Endometrium (tissue), 2 donors: ENCODE measurements at regions not wholly inside any gene's neighbourhood (a gene's known extent, or its start where the extent isn't known, plus 50 kb on each side); places are given as distances from the start of the nearest gene placed in this dataset.

Experiments used
- FAIRE-seq: peaks from 2 replicates; lab custom pipeline; 2012; peaks lifted over from hg19 to GRCh38; lab: Jason Lieb, UNC
- donor health status: control.
- donor health status: control.

DNA sequence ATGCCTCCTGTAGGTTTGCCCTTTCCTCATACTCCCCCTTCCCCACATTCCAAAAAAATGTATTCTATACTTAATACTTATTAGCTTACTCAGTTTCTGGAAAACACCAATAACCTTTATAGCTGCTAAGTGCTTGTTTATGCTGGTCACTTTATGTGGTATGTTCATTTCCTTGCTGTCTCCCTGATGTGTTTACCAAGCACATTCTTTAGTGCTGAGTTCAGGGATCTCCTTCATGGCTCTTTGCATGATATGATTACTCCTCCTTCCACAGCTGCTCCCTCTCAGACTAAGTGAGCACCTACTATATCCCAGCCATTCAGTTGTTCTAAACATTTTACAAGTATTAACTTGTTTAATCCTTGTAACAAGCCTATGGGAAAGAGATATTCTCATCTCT, 698.3 kb upstream of the FANCL start:
- FAIRE-seq: no peak

- no peak for FAIRE-seq
These were observed 697.9 kb upstream of the FANCL start for GRCh38 chr2:58938988-58939387.

- FAIRE-seq: no peak
These were observed 691.7 kb upstream of the FANCL start for GRCh38 chr2:58932801-58933200.

GRCh38 chr2:58930537-58930936, 689.4 kb upstream of the FANCL start:
- no peak for FAIRE-seq

GRCh38 chr2:58928973-58929372, 687.8 kb upstream of the FANCL start:
- FAIRE-seq: no peak

DNA sequence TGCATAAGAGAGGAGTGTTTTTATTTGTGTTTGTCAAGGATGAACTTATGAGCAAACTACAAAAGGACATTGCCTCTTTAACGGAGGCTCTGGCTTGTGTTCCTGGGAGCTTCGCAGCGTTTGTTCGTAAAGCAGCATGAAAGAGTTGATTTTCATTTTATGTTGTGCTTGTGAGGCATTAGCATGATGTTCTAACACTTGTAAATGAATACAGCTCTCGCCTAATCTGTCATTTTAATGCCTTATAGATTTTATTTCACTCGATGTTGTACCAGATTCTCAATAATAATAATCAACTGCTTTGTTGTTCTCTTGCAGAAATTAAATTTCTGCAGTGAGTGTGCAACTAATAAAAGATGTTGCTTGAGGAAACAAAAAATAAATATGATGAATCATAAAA, 687.3 kb upstream of the FANCL start:
- no peak for FAIRE-seq

GRCh38 chr2:58926112-58926511, 685.0 kb upstream of the FANCL start:
- no peak for FAIRE-seq

GRCh38 chr2:58925676-58926081, 684.6 kb upstream of the FANCL start:
- FAIRE-seq: no peak

- FAIRE-seq: no peak
These were observed 682.7 kb upstream of the FANCL start for GRCh38 chr2:58923869-58924268.

GRCh38 chr2:58922245-58922644, 681.1 kb upstream of the FANCL start:
- no peak for FAIRE-seq

GRCh38 chr2:58921676-58922075, 680.6 kb upstream of the FANCL start:
- FAIRE-seq: no peak

- FAIRE-seq: no peak
These were observed 678.9 kb upstream of the FANCL start for GRCh38 chr2:58920001-58920400.

DNA sequence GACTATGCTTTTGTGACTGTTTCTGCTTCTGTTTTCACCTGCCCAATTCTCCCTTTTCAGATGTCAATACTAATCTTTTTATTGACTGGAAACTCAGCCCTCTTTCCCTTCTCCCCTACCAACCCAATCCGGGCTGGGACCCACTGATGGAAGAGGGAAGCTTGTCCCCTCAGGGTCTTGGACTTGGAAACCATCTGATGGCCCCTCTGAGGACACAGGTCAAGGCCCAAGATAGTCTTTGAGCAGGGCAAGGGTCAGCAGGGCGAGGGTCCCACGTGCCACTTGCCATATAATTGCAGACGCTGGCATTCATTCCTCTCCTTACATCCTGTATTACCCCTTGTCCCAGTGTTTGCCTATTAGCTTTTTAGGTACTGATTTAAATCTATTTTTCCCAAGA, 678.2 kb upstream of the FANCL start:
- FAIRE-seq: no peak

DNA sequence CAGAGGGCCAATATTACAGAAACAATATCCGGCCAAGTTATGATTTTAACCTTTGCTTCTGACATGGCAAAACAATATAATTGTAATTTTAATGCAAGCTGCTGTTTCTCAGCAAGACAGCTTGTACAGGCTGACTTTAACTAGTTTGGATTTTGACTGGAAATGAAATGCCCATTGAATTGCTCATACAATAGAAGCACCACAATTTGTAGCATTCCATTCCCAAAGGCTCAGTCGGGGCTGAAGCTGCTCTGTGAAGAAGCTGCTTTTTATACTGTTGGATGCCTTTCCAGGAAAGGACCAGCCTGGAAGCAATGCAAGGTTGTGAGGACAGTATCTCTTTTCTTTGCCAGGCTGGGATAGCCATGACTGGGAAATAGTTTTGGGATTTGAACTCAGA, 677.0 kb upstream of the FANCL start:
- no peak for FAIRE-seq

GRCh38 chr2:58917596-58917995, 676.5 kb upstream of the FANCL start:
- FAIRE-seq: no peak

- FAIRE-seq: no peak
These were observed 674.9 kb upstream of the FANCL start for GRCh38 chr2:58916063-58916462.

DNA sequence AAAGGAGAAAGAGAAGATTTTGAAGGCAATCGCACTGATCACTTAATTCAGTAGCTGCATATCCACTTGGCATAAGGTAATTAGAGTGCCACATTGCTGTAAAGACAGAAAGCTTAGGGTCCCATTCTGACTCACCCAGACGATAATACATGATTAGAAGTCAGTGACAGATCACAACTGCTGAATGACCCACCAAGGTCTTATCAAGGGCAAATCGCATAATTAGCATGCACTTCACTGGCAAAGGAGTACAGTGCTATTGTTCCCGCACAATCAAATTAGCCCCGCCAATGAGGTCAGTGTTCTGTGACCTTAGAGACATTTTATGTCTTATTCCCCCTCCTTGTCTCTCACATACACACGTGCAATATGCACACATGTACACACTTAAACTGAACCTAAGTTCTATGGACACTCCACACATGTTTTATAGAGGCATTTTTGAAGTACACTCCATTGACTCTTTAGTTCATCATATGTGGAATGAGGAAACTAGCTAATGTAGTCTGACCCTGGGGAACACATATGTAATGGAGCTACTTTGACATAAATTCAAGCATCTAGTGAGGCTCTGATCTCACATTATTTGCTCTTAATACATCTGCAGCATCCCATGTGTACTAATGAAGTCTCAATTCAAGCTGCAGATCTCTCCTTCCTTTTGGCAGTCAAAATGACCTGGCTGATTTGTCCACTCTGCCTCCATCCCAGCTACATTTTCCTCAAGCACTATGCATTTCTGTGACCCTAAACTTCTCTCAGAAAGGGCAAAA, 673.8 kb upstream of the FANCL start:
- no peak for FAIRE-seq

- no peak for FAIRE-seq
These were observed 672.1 kb upstream of the FANCL start for GRCh38 chr2:58913082-58913726.

GRCh38 chr2:58911877-58912276, 670.8 kb upstream of the FANCL start:
- no peak for FAIRE-seq

- FAIRE-seq: no peak
These were observed 667.5 kb upstream of the FANCL start for GRCh38 chr2:58908501-58909154.

- no peak for FAIRE-seq
These were observed 666.5 kb upstream of the FANCL start for GRCh38 chr2:58907644-58908043.

- FAIRE-seq: no peak
These were observed 665.0 kb upstream of the FANCL start for GRCh38 chr2:58906081-58906645.

DNA sequence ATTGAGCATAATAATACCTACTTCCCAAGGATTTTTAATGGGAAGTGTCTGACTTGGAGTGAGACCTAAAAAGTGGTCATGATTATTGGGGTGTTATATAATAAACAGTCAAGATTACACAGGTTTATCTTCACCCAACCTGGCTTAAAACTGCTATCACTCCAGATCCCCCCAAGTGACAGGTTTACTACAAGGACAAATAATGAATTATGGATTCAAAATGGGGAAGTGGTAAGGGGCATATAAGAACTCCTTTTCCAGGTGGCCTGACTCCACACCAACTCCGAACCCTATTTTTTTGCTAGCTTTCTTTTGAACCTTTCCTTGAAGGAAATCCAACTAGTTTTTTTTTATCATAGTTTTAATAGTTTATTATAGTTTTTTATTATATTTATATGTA, 663.0 kb upstream of the FANCL start:
- no peak for FAIRE-seq
